Fibroblast of pulmonary artery (primary cell): ENCODE measurements at regions not wholly inside any gene's neighbourhood (a gene's known extent, or its start where the extent isn't known, plus 50 kb on each side); places are given as distances from the start of the nearest gene placed in this dataset.

Experiments
- DNase-seq: peaks from one replicate; pipeline ENCODE4 v3.0.0-alpha.2; 2010; ENCODE audit warnings: low read depth
- H3K4me3 ChIP-seq: replicated peaks from 2 replicates; pipeline ENCODE4 v1.5.1; 2011; ENCODE audit warnings: low read depth, mild to moderate bottlenecking, control low read depth, low read length, moderate library complexity
- TF ChIP-seq, protein P1 (sequence below): IDR thresholded peaks from 2 replicates; pipeline ENCODE4 v1.5.1; 2011; ENCODE audit warnings: mild to moderate bottlenecking, control low read depth, low read length, inconsistent platforms; ENCODE audit errors: missing control alignments

DNA sequence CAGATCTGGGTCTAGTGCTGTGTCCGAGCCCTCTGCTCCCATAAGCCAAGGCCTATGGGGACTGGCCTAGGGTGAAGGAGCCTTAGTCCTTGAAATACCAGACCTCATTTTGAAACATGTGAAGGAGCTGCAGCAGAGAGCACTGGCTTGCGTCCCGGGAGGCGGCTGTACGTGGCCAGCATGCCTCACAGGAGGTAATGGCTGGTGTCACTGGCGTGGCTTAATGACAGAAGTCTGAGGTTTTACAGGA is 72.7 kb upstream of the OTOS start:
- H3K4me3 ChIP-seq, result no peak overlapping the region
- DNase-seq, result no peak
- TF ChIP-seq, protein P1, sequence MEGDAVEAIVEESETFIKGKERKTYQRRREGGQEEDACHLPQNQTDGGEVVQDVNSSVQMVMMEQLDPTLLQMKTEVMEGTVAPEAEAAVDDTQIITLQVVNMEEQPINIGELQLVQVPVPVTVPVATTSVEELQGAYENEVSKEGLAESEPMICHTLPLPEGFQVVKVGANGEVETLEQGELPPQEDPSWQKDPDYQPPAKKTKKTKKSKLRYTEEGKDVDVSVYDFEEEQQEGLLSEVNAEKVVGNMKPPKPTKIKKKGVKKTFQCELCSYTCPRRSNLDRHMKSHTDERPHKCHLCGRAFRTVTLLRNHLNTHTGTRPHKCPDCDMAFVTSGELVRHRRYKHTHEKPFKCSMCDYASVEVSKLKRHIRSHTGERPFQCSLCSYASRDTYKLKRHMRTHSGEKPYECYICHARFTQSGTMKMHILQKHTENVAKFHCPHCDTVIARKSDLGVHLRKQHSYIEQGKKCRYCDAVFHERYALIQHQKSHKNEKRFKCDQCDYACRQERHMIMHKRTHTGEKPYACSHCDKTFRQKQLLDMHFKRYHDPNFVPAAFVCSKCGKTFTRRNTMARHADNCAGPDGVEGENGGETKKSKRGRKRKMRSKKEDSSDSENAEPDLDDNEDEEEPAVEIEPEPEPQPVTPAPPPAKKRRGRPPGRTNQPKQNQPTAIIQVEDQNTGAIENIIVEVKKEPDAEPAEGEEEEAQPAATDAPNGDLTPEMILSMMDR, result no peak

DNA sequence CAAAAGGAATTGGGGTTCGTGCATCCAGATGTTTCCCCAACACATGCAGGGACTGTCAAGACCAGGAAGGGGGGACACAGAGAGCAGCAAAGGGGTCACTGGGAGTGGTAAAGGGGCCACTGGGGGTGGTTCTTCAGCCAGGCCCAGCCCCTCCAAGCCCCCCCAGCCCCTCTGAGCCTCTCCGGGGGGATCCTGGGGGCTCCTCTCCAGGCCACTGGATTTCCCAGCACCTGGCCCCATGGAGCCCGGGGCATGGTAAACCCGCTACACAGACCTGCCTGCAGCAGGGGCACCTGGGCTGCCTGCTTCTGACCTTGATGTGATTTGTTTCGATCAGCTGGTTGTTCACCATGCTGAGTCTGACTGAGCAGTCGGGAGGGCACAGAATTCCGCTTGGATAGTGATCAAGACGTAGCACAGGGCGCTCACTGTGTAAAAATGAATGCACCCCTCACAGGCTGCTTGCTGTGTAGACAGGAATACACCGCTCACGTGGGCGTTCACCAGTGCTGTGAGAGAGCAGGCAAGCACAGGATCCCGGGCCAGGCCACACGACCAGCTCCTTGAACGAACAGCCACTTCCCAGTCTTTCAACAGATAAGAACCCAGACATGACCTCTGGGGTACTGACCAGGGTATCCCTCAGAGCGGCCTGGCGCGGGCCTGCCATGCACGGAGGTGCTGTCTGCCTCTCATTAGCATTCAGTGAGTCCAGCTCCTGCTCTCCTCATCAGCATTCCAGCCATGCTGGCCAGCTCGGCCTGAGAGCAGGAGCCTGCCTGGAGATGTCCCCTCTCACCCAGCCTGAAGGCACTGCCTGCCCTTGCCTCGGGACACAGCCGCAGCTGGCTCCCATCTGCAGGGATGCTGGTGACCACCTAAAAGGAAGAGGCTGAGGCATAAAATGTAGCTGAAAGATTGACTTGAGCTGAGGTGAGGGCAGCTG is 73.3 kb upstream of the OTOS start:
- DNase-seq, result no peak
- TF ChIP-seq, protein P1, result no peak
- no peak overlapping the region for H3K4me3 ChIP-seq

DNA sequence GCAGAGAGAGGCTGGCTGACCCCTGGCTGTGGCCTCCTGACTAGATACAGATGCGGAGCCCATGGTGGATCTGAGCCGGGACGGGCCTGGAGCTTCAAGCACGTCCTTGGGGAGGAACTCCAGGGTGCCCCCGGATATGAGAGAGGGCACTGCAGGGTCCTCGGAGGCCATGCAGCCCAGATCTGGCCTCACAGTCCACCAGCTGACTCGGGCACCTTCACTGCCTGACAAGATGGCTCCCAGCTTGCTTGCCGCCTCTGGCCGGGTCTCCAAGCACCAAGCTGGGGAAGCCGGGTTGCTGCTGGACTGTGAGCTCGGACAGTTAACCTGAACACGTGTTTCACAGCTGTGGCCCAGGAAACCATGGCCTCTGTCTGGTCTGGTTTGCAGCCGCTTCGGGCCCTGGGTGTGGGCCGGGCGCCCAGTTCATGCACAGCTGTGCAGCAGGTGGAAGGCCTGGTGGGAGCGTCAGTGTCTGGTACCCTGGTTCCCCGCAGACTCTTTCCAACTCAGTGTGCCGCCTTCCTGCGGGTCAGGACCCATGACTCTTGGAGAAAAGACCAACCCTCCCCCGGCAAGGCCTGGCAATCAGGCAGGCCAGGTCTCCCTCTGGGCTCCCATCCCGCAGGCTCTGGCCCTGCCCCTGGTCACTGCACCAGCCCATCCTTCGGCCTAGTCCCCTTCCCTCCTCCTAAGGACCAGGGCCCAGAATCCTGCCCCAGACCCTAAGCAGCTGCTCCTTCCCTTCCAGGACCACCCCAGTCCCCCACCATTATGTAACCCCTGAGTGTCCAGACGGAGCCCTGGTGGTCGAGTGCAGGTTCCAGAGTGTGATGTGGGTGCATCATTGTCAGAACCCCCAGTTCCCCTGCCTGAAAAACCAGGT is 74.6 kb upstream of the OTOS start:
- no peak overlapping the region for H3K4me3 ChIP-seq
- DNase-seq, result no peak
- TF ChIP-seq, protein P1, result no peak

DNA sequence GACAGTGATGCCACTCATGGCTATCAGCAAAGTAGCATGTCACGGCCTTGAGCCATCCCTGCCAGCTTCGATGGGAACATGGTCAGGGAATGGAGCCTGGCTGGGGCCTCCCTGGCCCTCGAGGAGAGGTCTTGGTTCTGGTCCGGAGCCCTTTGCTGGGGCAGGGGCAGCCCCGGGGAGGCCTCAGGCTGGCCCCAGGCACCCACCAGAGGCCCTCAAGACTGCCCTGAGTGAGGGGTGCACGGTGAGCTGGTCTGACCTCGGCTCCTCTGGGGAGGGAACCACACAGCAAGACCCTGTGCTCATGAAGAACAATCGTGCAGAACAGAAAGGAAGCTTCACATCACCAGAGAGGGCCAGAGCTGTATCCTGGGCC is 75.2 kb upstream of the OTOS start:
- TF ChIP-seq, protein P1, result no peak
- no peak overlapping the region for H3K4me3 ChIP-seq
- no peak for DNase-seq

DNA sequence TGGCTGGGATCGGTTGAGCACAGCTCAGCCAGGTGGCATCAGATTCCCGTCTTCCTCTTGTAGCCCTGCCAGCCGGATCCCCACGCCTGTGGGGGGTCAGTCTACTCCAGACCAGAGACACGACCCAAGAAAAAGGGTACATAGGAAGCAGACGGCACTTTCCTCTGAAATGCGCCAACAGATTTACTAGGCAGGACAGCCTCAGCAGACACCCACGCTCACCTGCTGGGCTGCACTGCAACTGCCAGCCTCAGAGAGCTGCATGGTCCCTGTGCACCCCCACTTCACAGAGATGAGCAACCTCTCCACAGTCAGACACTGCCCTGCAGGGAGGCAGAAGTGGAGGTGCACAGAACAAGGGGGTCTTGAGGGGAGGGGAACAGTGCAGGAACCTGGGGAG is 75.7 kb upstream of the OTOS start:
- no peak overlapping the region for H3K4me3 ChIP-seq
- no peak for DNase-seq
- TF ChIP-seq, protein P1, result no peak

DNA sequence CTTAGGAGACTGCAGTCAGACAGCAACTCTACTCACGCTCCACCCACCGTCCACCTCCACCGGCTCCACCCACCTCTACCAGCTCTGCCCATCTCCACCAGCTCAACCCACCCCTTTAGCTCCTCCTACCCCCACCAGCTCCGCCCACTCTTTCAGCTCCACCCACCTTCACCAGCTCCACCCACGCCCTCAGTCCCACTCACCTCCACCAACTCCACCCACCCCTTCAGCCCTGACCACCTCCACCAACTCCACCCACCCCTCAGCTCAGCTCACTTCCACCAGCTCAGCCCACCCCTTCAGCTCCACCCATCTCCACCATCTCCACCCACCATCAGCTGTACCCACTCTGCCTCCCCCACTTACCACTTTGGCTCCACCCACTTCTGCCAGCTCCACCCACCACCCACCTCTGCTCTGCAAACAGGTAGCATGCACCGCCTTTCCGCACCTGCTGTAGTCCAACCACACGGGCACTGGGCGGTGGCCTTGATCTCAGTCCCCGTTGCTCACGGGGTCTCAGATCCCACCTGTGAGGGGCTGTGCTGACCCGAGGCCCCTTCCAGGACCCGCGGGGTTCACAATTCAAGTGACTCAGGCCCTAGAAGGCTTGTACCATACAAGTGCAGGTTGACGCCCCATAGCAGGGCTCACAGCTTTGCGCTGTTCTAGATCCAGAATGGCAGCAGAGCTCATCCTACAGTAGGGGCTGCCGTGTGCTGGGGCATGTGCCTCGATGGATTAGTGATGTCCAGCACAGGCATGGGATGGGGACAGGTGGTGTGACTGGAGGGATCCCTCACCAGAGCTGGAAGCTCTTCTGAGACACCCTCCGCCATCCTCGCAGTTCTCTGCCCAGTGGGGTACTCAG is 77.2 kb upstream of the OTOS start:
- no peak for DNase-seq
- H3K4me3 ChIP-seq, result no peak overlapping the region
- TF ChIP-seq, protein P1, result no peak
